CD8-positive, alpha-beta memory T cell (primary cell): ENCODE measurements at regions not wholly inside any gene's neighbourhood (a gene's known extent, or its start where the extent isn't known, plus 50 kb on each side); places are given as distances from the start of the nearest gene placed in this dataset.
"Not testable (repeated sequence)": the region's sequence is repeated elsewhere in the genome, so short reads cannot be mapped to it uniquely, and the experiment has no call there.

Source experiments
- CTCF ChIA-PET: fragments of 350-600 bp; sonication (Branson Sonifier 250); formaldehyde crosslinking; loops from one replicate; lab custom pipeline; 2021; ENCODE audit warnings: antibody characterized with exemption; lab: Charles Lee
- POLR2A ChIA-PET: fragments of 350-600 bp; sonication (Branson Sonifier 250); formaldehyde crosslinking; loops from one replicate; lab custom pipeline; 2021; ENCODE audit warnings: antibody characterized with exemption; lab: Charles Lee
- DNase-seq, 5 donors: peaks; one replicate each; pipeline versions ENCODE4 v3.0.0 to v3.0.0-alpha.2; 2020 to 2022; ENCODE audit warnings: mixed read lengths in 1 of 5
- H3K27ac ChIP-seq: one replicate; pipeline ENCODE4 v1.7.0; 2013; ENCODE audit warnings: low read depth, mild to moderate bottlenecking, low read length, moderate library complexity
- H3K27me3 ChIP-seq: 2 replicates; pipeline ENCODE4 v1.7.0; 2013; ENCODE audit warnings: low read length, mild to moderate bottlenecking; ENCODE audit not compliant: insufficient read depth, poor library complexity, severe bottlenecking
- H3K36me3 ChIP-seq: 2 replicates; pipeline ENCODE4 v1.7.0; 2013; ENCODE audit warnings: mild to moderate bottlenecking, low read length, moderate library complexity; ENCODE audit not compliant: insufficient read depth
- H3K4me1 ChIP-seq: 2 replicates; pipeline ENCODE4 v1.7.0; 2013; ENCODE audit warnings: mild to moderate bottlenecking, low read length, moderate library complexity; ENCODE audit not compliant: insufficient read depth
- H3K4me3 ChIP-seq: 2 replicates; pipeline ENCODE4 v1.7.0; 2013; ENCODE audit warnings: mild to moderate bottlenecking, low read length
- H3K9me3 ChIP-seq: 2 replicates; pipeline ENCODE4 v1.7.0; 2013; ENCODE audit warnings: mild to moderate bottlenecking, low read length
- H3K27ac Mint-ChIP-seq, 8 donors: one replicate each; pipeline ENCODE4 v1.8.0; 2020 to 2021; ENCODE audit warnings: mixed read lengths in 8 of 8, mild to moderate bottlenecking in 6 of 8, inconsistent platforms in 3 of 8, moderate library complexity in 3 of 8
- H3K27me3 Mint-ChIP-seq, 2 donors: one replicate each; pipeline ENCODE4 v1.8.0; 2020 to 2021; ENCODE audit warnings: mixed read lengths in 2 of 2, mild to moderate bottlenecking in 1 of 2, moderate library complexity in 1 of 2
- H3K36me3 Mint-ChIP-seq, 3 donors: one replicate each; pipeline ENCODE4 v1.8.0; 2020 to 2021; ENCODE audit warnings: mixed read lengths in 3 of 3, inconsistent platforms in 1 of 3, mild to moderate bottlenecking in 1 of 3
- H3K4me1 Mint-ChIP-seq, 3 donors: one replicate each; pipeline ENCODE4 v1.8.0; 2020 to 2021; ENCODE audit warnings: mixed read lengths in 3 of 3, inconsistent platforms in 1 of 3, mild to moderate bottlenecking in 1 of 3
- H3K4me3 Mint-ChIP-seq, 7 donors: one replicate each; pipeline ENCODE4 v1.8.0; 2020 to 2021; ENCODE audit warnings: mixed read lengths in 7 of 7, mild to moderate bottlenecking in 6 of 7, moderate library complexity in 4 of 7, inconsistent platforms in 2 of 7
- H3K9me3 Mint-ChIP-seq, 5 donors: one replicate each; pipeline ENCODE4 v1.8.0; 2020 to 2022; ENCODE audit warnings: mixed read lengths in 5 of 5, mild to moderate bottlenecking in 3 of 5, moderate library complexity in 2 of 5, inconsistent platforms in 1 of 5

DNA sequence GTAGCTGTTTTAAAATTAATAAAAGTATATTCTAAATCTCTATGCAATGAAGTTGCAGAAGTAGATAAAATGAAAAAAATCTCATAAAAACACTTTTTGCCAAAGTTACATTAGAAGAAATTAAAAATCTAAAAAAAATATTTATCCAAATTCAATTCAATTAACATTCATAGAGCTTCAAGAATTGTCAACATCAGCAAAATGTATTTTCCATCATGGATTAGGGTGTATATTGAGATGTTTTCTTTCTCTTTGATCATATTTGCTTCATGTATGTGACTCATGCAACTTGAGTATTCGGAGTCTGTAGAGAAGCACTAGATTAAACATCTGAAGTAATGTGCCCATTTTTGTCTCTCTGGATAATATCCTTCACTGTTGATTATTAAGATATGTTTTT lies 415.3 kb upstream of the FAM174A start:
- DNase-seq: no peak
- Histone ChIP-seq H3K27ac (no peak overlapping the region), H3K27me3 (no peaks in the 10 kb centered on the region), H3K9me3 (no peaks in the 10 kb centered on the region), H3K4me1 (no peaks in the 10 kb centered on the region), H3K36me3 (no peaks in the 10 kb centered on the region), H3K4me3 (no peak overlapping the region)
- no peaks in the 10 kb centered on the region for H3K36me3 Mint-ChIP-seq
- no peaks in the 10 kb centered on the region for H3K9me3 Mint-ChIP-seq
- no peaks in the 10 kb centered on the region for H3K27me3 Mint-ChIP-seq
- H3K4me1 Mint-ChIP-seq: no peaks in the 10 kb centered on the region
- ChIA-PET POLR2A (no interaction called here), CTCF (no interaction called here)
- no peak overlapping the region for H3K27ac Mint-ChIP-seq
- H3K4me3 Mint-ChIP-seq: no peak overlapping the region

DNA sequence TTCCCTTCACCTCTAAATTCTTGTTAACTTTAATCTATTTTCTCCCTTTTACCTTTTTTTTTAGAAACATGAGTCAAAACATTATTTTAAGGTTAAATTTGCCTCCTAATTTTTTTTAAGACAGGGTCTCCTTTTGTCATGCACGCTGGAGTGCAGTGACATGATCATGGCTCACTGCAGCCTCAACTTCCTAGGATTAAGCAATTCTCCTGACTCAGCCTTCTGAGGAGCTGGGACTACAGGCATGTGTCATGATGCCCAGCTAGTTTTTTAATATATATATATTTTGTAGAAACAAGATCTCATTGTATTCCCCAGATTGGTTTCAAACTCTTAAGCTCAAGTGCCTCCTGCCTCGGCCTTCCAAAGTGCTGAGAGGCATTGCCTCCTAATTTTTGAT lies 424.7 kb upstream of the FAM174A start:
- no peak for DNase-seq

DNA sequence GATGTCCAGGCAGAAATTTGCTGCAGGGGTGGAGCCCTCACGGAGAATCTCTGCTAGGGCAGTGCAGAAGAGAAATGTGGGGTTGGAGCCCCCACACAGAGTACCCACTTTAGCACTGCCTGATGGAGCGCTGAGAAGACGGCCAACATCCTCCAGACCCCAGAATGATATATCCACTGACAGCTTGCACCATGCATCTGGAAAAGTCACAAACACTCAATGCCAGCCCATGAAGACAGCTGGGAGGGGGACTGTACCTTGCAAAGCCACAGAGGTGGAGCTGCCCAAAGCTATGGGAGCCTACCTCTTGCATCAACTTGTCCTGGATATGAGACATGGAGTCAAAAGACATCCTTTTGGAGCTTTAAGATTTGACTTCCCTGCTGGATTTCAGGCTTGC lies 426.3 kb upstream of the FAM174A start:
- Histone ChIP-seq H3K27ac (no peak overlapping the region), H3K4me3 (no peak overlapping the region), H3K36me3 (no peaks in the 10 kb centered on the region), H3K27me3 (no peaks in the 10 kb centered on the region), H3K4me1 (no peaks in the 10 kb centered on the region), H3K9me3 (no peaks in the 10 kb centered on the region)
- no peak for DNase-seq
- POLR2A ChIA-PET: no interaction called here
- Mint-ChIP-seq H3K36me3 (no peaks in the 10 kb centered on the region), H3K27ac (no peak overlapping the region), H3K4me1 (no peaks in the 10 kb centered on the region), H3K27me3 (no peaks in the 10 kb centered on the region), H3K9me3 (peaks cover 12 to 22% (median 17%) of the 10 kb centered on the region in 5 donors), H3K4me3 (no peak overlapping the region)
- CTCF ChIA-PET: no interaction called here

More for the DNA sequence above, 424.7 kb upstream of the FAM174A start:
- Mint-ChIP-seq H3K36me3 (no peaks in the 10 kb centered on the region), H3K4me1 (no peaks in the 10 kb centered on the region), H3K27ac (no peak overlapping the region), H3K27me3 (no peaks in the 10 kb centered on the region), H3K4me3 (no peak overlapping the region), H3K9me3 (peaks cover 12 to 22% (median 17%) of the 10 kb centered on the region in 5 donors)
- POLR2A ChIA-PET: no interaction called here
- Histone ChIP-seq H3K36me3 (no peaks in the 10 kb centered on the region), H3K4me1 (no peaks in the 10 kb centered on the region), H3K27me3 (no peaks in the 10 kb centered on the region), H3K4me3 (no peak overlapping the region), H3K9me3 (no peaks in the 10 kb centered on the region), H3K27ac (no peak overlapping the region)
- CTCF ChIA-PET: no interaction called here

DNA sequence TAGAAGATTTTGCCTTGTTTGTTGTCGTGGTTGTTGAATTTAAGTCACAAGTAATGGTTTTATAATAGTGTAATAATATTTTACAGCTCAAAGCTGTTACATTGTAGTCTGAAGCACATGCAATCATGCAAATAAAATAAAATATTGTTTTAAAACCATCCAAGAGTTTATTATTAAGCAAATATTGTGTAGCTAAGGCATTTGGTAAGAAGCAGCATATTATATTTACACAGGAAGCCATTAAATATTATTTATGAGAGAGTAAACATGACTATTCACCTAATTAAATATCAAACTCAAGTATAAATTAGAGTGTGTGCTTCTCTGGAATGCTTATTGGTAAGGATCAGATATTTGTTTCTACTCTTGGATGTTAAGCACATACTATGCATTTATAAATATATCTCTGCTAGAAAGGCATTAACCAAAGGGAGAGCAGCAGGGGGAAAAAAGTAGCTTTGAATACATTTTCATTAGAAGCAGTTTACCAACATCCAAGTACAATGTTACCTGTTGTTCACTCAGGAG lies 431.5 kb upstream of the FAM174A start:
- H3K9me3 ChIP-seq, H3K27ac Mint-ChIP-seq, POLR2A ChIA-PET, H3K4me3 ChIP-seq, H3K36me3 Mint-ChIP-seq, H3K36me3 ChIP-seq, DNase-seq, H3K27me3 Mint-ChIP-seq, CTCF ChIA-PET, H3K27me3 ChIP-seq, H3K4me1 ChIP-seq, H3K4me3 Mint-ChIP-seq, H3K27ac ChIP-seq, H3K4me1 Mint-ChIP-seq: not testable (repeated sequence)
- H3K9me3 Mint-ChIP-seq: peaks cover 0 to 10% (median 8%) of the 10 kb centered on the region in 5 donors

DNA sequence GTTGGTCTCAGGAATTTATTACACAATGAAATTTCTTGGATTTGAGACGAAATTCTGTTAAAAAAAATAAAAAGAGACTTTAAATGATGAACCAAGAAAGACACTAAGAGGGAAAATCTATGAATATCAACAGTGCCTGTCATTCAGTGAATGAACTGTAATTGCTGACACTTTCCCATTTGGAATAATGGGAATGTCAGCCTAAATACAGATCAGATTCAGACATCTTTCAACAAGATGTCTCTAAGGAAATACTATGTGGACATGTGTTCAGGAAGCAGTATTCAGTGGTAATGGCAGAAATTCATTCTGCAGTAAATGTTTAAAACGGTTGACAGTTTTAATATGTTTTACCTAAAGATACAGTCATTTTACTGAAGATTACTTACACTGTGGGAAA lies 433.7 kb upstream of the FAM174A start:
- H3K9me3 ChIP-seq, H3K27me3 Mint-ChIP-seq, DNase-seq, H3K36me3 ChIP-seq, H3K4me1 ChIP-seq, H3K27ac Mint-ChIP-seq, H3K4me3 Mint-ChIP-seq, H3K27ac ChIP-seq, CTCF ChIA-PET, H3K36me3 Mint-ChIP-seq, H3K9me3 Mint-ChIP-seq, H3K4me3 ChIP-seq, H3K4me1 Mint-ChIP-seq, H3K27me3 ChIP-seq, POLR2A ChIA-PET: not testable (repeated sequence)

DNA sequence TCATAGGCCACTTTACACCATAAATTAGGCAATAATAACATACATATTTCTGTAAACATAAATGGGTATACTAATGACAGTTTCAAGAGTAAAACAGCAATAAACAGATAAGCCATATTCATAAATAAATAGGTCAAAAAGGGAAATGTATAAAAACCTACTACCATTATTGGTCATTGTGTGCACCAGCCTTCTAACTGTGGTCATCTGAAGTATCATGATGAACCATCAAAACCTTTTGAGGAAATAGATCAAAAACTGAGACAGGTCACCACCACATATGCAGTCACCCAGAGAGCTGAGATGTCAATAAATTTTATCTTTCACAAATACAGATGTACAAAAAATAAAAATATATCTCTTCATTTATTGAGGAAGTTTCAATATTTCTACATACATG lies 438.8 kb upstream of the FAM174A start:
- CTCF ChIA-PET, DNase-seq, H3K9me3 Mint-ChIP-seq, H3K4me1 ChIP-seq, H3K36me3 Mint-ChIP-seq, H3K4me1 Mint-ChIP-seq, H3K4me3 Mint-ChIP-seq, H3K36me3 ChIP-seq, H3K9me3 ChIP-seq, H3K27me3 ChIP-seq, POLR2A ChIA-PET, H3K27ac Mint-ChIP-seq, H3K27ac ChIP-seq, H3K4me3 ChIP-seq, H3K27me3 Mint-ChIP-seq: not testable (repeated sequence)

DNA sequence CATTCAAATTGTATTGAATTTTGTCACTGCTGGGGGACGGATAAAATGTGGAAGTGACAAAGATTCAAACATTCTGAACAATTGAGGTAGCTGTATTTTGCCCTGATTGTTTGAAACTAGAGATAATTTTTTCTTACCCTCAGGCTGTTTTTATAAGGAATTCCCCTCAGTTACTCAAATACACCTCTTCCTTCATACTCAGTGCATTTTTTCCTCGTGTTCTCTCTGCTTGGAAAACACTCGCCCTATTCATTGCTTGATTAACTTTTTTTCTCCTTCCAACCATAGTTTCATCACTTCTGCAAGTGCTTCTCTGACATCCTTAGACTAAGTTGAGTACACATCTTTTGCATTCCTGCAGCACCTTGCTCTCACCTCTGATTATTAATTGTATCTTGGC lies 454.5 kb upstream of the FAM174A start:
- H3K36me3 Mint-ChIP-seq, H3K27ac Mint-ChIP-seq, H3K4me1 ChIP-seq, H3K36me3 ChIP-seq, H3K4me1 Mint-ChIP-seq, DNase-seq, CTCF ChIA-PET, H3K4me3 ChIP-seq, POLR2A ChIA-PET, H3K9me3 ChIP-seq, H3K4me3 Mint-ChIP-seq, H3K27me3 Mint-ChIP-seq, H3K9me3 Mint-ChIP-seq, H3K27ac ChIP-seq, H3K27me3 ChIP-seq: not testable (repeated sequence)

DNA sequence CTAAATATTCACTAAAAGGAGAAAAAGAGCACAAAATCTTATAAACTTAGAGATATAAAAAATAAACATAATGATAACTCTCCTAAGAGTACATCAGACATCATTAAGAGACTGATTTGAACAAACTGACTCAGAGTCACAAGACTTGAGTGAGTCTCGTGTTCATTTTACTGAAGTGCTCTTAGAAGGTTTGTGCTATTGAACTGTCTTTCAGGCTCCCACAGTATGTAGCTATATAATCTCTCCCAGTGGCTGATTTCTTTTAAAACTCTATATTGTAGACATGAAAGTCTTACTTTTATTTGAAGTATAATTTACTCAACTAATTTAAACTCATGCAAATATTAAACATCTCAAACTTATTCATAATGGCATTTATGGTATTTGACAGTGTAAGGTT lies 456.0 kb upstream of the FAM174A start:
- CTCF ChIA-PET, H3K4me1 Mint-ChIP-seq, H3K4me3 Mint-ChIP-seq, H3K27me3 Mint-ChIP-seq, H3K27me3 ChIP-seq, H3K9me3 Mint-ChIP-seq, POLR2A ChIA-PET, H3K4me3 ChIP-seq, H3K4me1 ChIP-seq, H3K36me3 ChIP-seq, H3K9me3 ChIP-seq, H3K27ac ChIP-seq, H3K36me3 Mint-ChIP-seq, DNase-seq, H3K27ac Mint-ChIP-seq: not testable (repeated sequence)

DNA sequence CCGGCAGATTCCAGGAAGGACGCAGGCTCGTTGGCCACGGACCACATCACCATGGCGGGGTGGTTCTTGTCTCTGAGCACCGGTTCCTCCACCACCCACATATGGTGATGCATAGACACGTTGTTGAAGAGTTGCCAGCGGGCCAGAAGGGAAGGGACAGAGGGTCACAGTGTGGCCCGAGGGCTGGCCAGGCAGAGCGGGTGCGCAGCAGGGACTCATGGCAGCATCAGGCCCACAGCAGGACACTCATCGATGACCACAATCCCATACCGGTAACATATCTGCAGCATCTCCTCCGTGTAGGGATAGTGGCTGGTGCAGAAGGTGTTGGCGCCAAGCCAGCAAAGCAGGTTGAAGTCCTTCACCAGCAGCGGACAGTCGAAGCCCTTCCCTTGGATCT lies 469.2 kb upstream of the FAM174A start:
- H3K27ac ChIP-seq, POLR2A ChIA-PET, H3K27me3 ChIP-seq, H3K36me3 ChIP-seq, H3K4me1 Mint-ChIP-seq, H3K27me3 Mint-ChIP-seq, H3K4me3 Mint-ChIP-seq, H3K4me3 ChIP-seq, CTCF ChIA-PET, H3K9me3 ChIP-seq, DNase-seq, H3K36me3 Mint-ChIP-seq, H3K27ac Mint-ChIP-seq, H3K9me3 Mint-ChIP-seq, H3K4me1 ChIP-seq: not testable (repeated sequence)
